ENCODE measurements at regions not wholly inside any gene's neighbourhood (a gene's known extent, or its start where the extent isn't known, plus 50 kb on each side); places are given as distances from the start of the nearest gene placed in this dataset.

- no peak for DNase-seq (ENCODE audit: low read depth)
Measured at GRCh38 chr13:29922281-29922821, 71.9 kb upstream of the UBL3 start.

GRCh38 chr13:29921542-29921941, 71.1 kb upstream of the UBL3 start:
- Histone ChIP-seq H3K36me3 (ENCODE audit: control insufficient read depth, insufficient read depth, low read length) (no peaks in the 10 kb centered on the region), H3K27me3 (ENCODE audit: control insufficient read depth, insufficient read depth, low read length) (no peaks in the 10 kb centered on the region), H3K4me3 (ENCODE audit: low read depth, low read length) (no peak overlapping the region)
- ChIA-PET POLR2A (no interaction called here), CTCF (interaction anchor here (1.4 to 2.3 kb wide), 3 partner anchors 16 to 193 kb away, joined by 5 to 7 read pairs (median 6); partner anchors contain the start of gene UBL3)
- TF ChIP-seq CTCF (IDR thresholded peaks at IDR 0.05; ENCODE audit: insufficient read depth, low read depth, low read length), result no peak
- no peak for DNase-seq (ENCODE audit: low read depth)

More at GRCh38 chr13:29922281-29922821, 71.9 kb upstream of the UBL3 start:
- CTCF ChIA-PET, result interaction anchor here (1.2 to 4.6 kb wide), 5 partner anchors 14 to 191 kb away, joined by 4 to 51 read pairs (median 37); partner anchors contain the start of gene UBL3
- Histone ChIP-seq H3K27me3 (ENCODE audit: control insufficient read depth, insufficient read depth, low read length) (no peaks in the 10 kb centered on the region), H3K4me3 (ENCODE audit: low read depth, low read length) (no peak overlapping the region), H3K36me3 (ENCODE audit: control insufficient read depth, insufficient read depth, low read length) (no peaks in the 10 kb centered on the region)
- POLR2A ChIA-PET, result no interaction called here
- TF ChIP-seq CTCF (IDR thresholded peaks at IDR 0.05; ENCODE audit: insufficient read depth, low read depth, low read length), result no peak

GRCh38 chr13:29920025-29920643, 69.7 kb upstream of the UBL3 start:
- Histone ChIP-seq H3K36me3 (ENCODE audit: control insufficient read depth, insufficient read depth, low read length) (no peaks in the 10 kb centered on the region), H3K27me3 (ENCODE audit: control insufficient read depth, insufficient read depth, low read length) (no peaks in the 10 kb centered on the region), H3K4me3 (ENCODE audit: low read depth, low read length) (no peak overlapping the region)
- CTCF ChIA-PET, result interaction anchor here (1.4 to 2.0 kb wide), 3 partner anchors 69 to 195 kb away, joined by 4 to 6 read pairs (median 5); partner anchors contain the start of gene UBL3
- no peak for TF ChIP-seq CTCF (IDR thresholded peaks at IDR 0.05; ENCODE audit: insufficient read depth, low read depth, low read length)
- no peak for DNase-seq (ENCODE audit: low read depth)
- POLR2A ChIA-PET, result no interaction called here

- Histone ChIP-seq H3K36me3 (ENCODE audit: control insufficient read depth, insufficient read depth, low read length) (no peaks in the 10 kb centered on the region), H3K27me3 (ENCODE audit: control insufficient read depth, insufficient read depth, low read length) (no peaks in the 10 kb centered on the region), H3K4me3 (ENCODE audit: low read depth, low read length) (no peak overlapping the region)
- POLR2A ChIA-PET, result interaction anchor here (1.1 kb wide), 1 partner anchor 11 kb away, joined by 3 read pairs; no protein-coding TSS in a partner anchor
- CTCF ChIA-PET, result interaction anchor here (0.9 to 2.7 kb wide), 2 partner anchors 11 to 98 kb away, joined by 3 to 7 read pairs; no protein-coding TSS in a partner anchor
- DNase-seq (ENCODE audit: low read depth), result peak; percentile 80
- TF ChIP-seq CTCF (IDR thresholded peaks at IDR 0.05; ENCODE audit: insufficient read depth, low read depth, low read length), result no peak
Measured at GRCh38 chr13:29918845-29919244, 68.4 kb upstream of the UBL3 start.

- no peaks in the 10 kb centered on the region for H3K36me3 ChIP-seq (ENCODE audit: control insufficient read depth, insufficient read depth, low read length)
- H3K27me3 ChIP-seq (ENCODE audit: control insufficient read depth, insufficient read depth, low read length), result no peaks in the 10 kb centered on the region
- no peak overlapping the region for H3K4me3 ChIP-seq (ENCODE audit: low read depth, low read length)
- TF ChIP-seq CTCF (IDR thresholded peaks at IDR 0.05; ENCODE audit: insufficient read depth, low read depth, low read length), result no peak
- CTCF ChIA-PET, result interaction anchor here (0.7 to 2.7 kb wide), 5 partner anchors 10 to 237 kb away, joined by 3 to 7 read pairs (median 3); no protein-coding TSS in a partner anchor
- POLR2A ChIA-PET, result no interaction called here
- DNase-seq (ENCODE audit: low read depth), result no peak
Measured at GRCh38 chr13:29917650-29918049, 67.2 kb upstream of the UBL3 start.

All from BJ (cell line).